ENCODE measurements at regions not wholly inside any gene's neighbourhood (a gene's known extent, or its start where the extent isn't known, plus 50 kb on each side); places are given as distances from the start of the nearest gene placed in this dataset.
"Not testable (repeated sequence)": the region's sequence is repeated elsewhere in the genome, so short reads cannot be mapped to it uniquely, and the experiment has no call there.

DNA sequence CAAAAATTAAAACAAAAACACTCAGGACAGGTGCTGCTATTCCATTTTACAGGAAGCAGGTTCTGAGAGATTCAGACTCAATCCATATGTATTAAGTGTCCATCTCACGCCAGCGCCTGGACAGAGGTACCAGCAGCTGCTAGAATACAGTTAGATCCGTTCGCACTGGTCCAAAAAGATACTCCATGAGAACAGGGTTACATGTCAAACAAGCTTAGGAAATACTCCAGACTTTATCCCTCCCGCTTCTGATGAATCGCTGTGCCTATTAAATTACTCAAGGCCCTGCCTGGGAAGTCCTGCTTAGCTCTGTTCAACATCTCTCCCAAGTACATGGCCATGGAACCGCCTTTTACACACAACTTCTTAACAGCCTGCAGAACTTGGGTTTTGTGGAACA is 50.2 kb upstream of the SLC35C1 start:
- DNase-seq (ENCODE audit: insufficient read length, low spot score) = no peak
- no peak for FAIRE-seq

DNA sequence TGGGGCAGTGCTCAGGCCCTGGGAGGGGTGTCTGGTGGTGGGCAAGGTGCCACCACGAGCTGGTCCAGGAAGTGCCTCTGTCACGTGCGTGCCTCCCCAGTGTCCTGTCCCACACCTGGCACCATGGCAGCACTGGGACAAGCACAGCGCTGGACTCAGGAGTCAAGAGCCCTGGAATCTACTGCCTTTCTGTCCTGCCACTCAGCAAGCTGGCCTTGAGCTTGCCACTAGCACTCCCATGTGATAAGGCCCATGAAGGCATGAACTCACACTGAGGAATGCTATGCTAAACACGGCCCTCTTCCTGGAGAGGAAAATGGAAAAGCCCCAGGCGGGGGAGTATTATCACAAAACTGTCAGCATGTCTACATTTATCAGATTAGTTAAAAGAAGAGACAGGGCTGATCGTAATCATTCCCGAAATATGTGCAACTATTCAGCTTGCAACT is 50.7 kb upstream of the SLC35C1 start:
- no peak for DNase-seq (ENCODE audit: insufficient read length, low spot score)
- FAIRE-seq = no peak
- no peak for TF ChIP-seq POLR2A (IDR thresholded peaks at IDR 0.05; ENCODE audit: low read depth, low read length)

More for the DNA sequence above, 50.2 kb upstream of the SLC35C1 start:
- no peak for TF ChIP-seq POLR2A (IDR thresholded peaks at IDR 0.05; ENCODE audit: low read depth, low read length)

DNA sequence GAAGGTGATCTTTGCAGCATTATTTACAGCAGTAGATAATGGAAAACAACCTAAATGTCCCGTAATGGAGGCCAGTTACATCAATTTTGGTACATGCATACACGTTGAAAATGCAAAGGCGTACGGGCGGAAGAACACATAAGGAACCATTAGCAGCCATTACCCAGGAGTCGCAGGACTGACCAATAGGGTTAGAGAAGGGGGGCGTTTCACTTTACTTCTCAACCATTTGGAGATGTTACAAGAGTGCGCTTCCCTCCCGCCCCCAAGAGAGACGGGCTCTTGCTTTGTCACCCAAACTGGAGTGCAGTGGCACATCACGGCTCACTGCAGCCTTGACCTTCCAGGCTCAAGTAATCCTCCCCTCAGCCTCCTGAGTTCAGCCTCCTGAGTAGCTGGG is 52.8 kb upstream of the SLC35C1 start:
- FAIRE-seq = no peak
- no peak for TF ChIP-seq POLR2A (IDR thresholded peaks at IDR 0.05; ENCODE audit: low read depth, low read length)
- DNase-seq (ENCODE audit: insufficient read length, low spot score) = no peak

DNA sequence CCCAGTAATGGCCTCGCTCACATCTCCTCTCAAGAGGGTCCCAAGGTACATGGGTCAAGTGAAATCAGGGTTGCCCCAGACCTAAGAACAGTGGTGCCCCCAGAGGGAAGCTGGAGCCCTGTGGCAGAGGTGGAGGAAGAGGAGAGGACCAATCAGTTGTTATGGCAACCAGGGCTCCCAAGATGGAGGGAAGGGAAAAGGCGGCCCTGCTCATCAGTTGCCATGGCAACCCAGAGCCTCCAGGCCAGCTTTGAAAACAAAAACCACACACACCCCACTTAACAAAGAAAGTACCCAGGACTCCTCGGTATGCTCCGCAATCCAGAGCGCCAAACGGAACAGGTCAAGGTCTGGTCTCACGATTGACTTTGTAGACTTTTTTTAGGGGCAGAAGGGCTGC is 53.5 kb upstream of the SLC35C1 start:
- no peak for TF ChIP-seq POLR2A (IDR thresholded peaks at IDR 0.05; ENCODE audit: low read depth, low read length)
- DNase-seq (ENCODE audit: insufficient read length, low spot score) (no peak), FAIRE-seq (no peak)

DNA sequence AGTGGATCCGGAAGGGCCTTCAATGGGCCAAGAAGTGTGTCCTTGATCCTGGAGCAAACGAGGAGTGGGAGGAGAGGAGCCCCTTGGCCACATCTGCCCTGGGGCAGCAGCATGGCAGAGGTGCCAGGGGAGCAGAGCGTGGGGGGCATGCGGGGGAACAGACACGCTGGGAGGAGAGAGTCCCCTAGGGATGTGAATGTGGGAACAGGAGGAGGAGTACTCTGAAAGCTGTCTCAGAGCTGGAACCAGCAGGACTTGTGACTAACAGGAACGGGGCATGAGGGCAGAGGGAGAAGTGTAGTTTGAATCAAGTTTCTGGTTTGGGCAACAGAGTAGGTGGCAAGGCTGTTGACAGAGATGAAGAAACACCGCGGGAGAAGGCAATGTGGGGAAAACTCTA is 54.5 kb upstream of the SLC35C1 start:
- no peak for FAIRE-seq

DNA sequence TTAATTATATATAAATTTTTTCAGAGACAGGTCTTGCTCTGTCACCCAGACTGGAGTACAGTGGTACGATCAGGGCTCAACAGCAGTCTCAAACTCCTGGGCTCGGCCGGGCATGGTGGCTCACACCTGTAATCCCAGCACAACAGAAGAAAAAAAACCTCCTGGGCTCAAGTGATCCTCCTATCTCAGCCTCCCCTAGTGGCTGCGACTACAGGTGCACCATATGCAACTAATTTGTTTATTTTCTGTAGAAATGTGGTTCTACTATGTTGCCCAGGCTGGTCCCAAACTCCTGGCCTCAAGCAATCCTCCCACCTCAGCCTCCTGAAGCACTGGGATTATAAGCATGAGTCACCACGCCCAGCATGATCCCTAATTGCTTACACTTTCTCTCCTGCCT is 56.1 kb upstream of the SLC35C1 start:
- FAIRE-seq (no peak), DNase-seq (ENCODE audit: insufficient read length, low spot score) (no peak)
- no peak for TF ChIP-seq POLR2A (IDR thresholded peaks at IDR 0.05; ENCODE audit: low read depth, low read length)

More for the DNA sequence above, 54.5 kb upstream of the SLC35C1 start:
- DNase-seq (ENCODE audit: insufficient read length, low spot score) = no peak
- TF ChIP-seq POLR2A (IDR thresholded peaks at IDR 0.05; ENCODE audit: low read depth, low read length) = no peak

GRCh38 chr11:45745065-45745811 is 59.7 kb upstream of the SLC35C1 start:
- TF ChIP-seq POLR2A (IDR thresholded peaks at IDR 0.05; ENCODE audit: low read depth, low read length) = no peak
- no peak for DNase-seq (ENCODE audit: insufficient read length, low spot score)
- FAIRE-seq = no peak

DNA sequence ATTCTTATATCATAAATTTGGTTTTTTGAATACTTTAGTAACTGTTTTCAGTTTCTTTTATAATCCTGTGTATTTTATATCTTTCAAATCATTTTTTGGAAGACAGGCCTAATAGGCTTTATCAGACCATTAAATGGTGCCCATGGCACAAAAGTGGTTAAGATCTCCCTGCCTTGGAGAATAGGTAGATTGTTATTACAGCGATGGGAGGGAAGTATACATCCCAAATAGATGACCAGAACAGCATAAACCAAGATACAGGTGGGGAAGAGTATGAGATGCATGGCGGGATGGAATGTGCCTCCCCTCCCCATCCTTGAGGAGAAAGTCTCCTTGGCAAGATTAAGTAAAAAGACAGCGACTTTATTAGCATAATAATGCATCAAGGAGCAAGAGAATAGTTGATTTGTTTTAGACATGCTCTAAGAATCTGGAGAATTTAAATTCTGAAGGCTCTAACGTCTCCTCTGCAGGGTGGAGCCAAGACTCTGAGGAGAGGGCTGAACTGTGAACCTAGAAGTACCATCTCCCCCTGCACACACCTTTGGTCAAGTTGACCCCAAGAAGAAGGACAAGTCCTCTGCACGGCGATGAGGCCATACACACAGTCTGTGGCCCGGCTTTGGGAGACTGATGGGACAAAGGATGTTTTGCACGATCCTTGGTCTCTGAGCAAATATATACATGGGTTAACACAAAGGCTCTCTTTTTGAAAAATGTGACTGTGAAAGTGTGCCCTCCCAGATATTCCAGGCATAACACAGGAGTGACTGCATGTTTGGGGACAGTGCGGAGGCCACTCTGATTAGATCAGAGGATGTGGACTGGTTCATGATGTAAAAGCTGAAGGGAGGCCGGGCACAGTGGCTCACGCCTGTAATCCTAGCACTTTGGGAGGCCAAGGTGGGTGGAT is 61.1 kb upstream of the SLC35C1 start:
- DNase-seq (ENCODE audit: insufficient read length, low spot score) = no peak
- FAIRE-seq = no peak
- no peak for TF ChIP-seq POLR2A (IDR thresholded peaks at IDR 0.05; ENCODE audit: low read depth, low read length)

- no peak for FAIRE-seq
- no peak for DNase-seq (ENCODE audit: insufficient read length, low spot score)
- no peak for TF ChIP-seq POLR2A (IDR thresholded peaks at IDR 0.05; ENCODE audit: low read depth, low read length)
These were observed 63.4 kb upstream of the SLC35C1 start for GRCh38 chr11:45741582-45741981.

DNA sequence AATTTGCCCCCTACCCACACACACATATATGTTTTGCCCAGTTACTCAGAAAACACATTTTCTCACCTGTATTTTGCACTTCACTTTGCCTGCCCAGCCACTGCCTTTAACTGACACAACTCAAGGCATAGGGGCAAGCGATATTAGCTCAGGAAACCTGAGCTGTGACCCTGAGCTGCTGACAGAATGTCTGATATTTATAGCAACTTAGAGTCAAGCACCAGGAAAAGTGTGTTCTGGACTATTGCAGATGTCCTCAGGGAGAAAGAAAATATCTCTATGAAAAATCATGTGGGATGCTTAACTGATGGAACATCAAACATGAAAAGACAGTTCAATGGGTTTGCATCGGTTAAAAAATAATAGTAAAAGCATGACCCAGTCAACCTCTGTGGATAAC is 63.9 kb upstream of the SLC35C1 start:
- no peak for DNase-seq (ENCODE audit: insufficient read length, low spot score)
- no peak for TF ChIP-seq POLR2A (IDR thresholded peaks at IDR 0.05; ENCODE audit: low read depth, low read length)
- no peak for FAIRE-seq

DNA sequence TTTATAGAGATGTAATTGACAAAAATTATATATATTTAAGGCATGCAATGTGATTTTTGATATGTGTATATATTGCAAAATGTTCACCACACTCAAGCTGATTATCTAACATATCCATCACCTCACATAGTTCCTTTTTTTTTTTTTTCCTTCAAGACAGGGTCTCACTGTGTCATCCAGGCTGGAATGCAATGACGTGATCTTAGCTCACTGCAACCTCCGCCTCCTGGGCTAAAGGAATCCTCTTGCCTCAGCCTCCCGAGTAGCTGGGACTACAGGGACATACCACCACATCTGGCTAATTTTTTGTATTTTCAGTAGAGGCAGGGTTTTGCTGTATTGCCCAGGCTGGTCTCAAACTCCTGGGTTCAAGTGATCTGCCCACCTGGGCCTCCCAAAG is 65.1 kb upstream of the SLC35C1 start:
- no peak for DNase-seq (ENCODE audit: insufficient read length, low spot score)
- TF ChIP-seq POLR2A (IDR thresholded peaks at IDR 0.05; ENCODE audit: low read depth, low read length) = no peak

GRCh38 chr11:45739071-45739470 is 65.9 kb upstream of the SLC35C1 start:
- DNase-seq (ENCODE audit: insufficient read length, low spot score); FAIRE-seq: not testable (repeated sequence)

More for the DNA sequence above, 65.1 kb upstream of the SLC35C1 start:
- FAIRE-seq = no peak

GRCh38 chr11:45738194-45738593 is 66.8 kb upstream of the SLC35C1 start:
- not testable (repeated sequence) for FAIRE-seq; DNase-seq (ENCODE audit: insufficient read length, low spot score)

- DNase-seq (ENCODE audit: insufficient read length, low spot score) (peak; percentile 32), FAIRE-seq (no peak)
- no peak for TF ChIP-seq POLR2A (IDR thresholded peaks at IDR 0.05; ENCODE audit: low read depth, low read length)
These were observed 67.9 kb upstream of the SLC35C1 start for GRCh38 chr11:45737056-45737455.

- DNase-seq (ENCODE audit: insufficient read length, low spot score) (no peak), FAIRE-seq (no peak)
- no peak for TF ChIP-seq POLR2A (IDR thresholded peaks at IDR 0.05; ENCODE audit: low read depth, low read length)
These were observed 68.5 kb upstream of the SLC35C1 start for GRCh38 chr11:45736424-45736823.
